ENCODE measurements at regions not wholly inside any gene's neighbourhood (a gene's known extent, or its start where the extent isn't known, plus 50 kb on each side); places are given as distances from the start of the nearest gene placed in this dataset.

- TF ChIP-seq CTCF (conservative IDR thresholded peaks at IDR 0.05; ENCODE audit: low read depth, low read length) (no peak), EZH2 (IDR thresholded peaks at IDR 0.05; ENCODE audit: borderline replicate concordance, low read depth, low read length, poor library complexity, severe bottlenecking) (no peak)
These were observed 209.6 kb upstream of the SLC39A10 start for GRCh38 chr2:195447323-195447975.
